ENCODE measurements at regions not wholly inside any gene's neighbourhood (a gene's known extent, or its start where the extent isn't known, plus 50 kb on each side); places are given as distances from the start of the nearest gene placed in this dataset.
"Not testable (repeated sequence)": the region's sequence is repeated elsewhere in the genome, so short reads cannot be mapped to it uniquely, and the experiment has no call there.

DNA sequence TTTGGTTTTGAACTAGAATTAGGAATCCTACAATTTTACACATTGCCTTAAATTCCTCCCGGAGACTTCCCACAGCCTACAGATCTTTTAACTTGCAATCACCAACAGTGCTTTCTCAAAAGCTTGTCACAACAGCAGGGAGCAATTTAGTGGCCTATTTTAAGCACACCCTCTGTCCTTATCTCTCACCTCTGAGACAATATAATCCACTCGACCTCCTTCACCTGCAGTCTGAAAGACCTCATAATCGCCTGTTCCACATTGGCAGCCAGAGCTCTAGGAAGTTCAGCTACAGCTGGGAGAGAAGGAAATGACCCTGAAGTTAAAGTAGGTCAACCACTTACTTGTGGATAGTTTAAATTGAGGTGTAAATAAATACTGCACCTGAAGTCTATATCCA is 249.7 kb upstream of the DLGAP1 start:
- TF ChIP-seq MXI1 (conservative IDR thresholded peaks at IDR 0.05; ENCODE audit: poor library complexity, severe bottlenecking) (no peak), RAD21 (conservative IDR thresholded peaks at IDR 0.05) (no peak), POLR2AphosphoS5 (IDR thresholded peaks at IDR 0.05) (no peak), EP300 (conservative IDR thresholded peaks at IDR 0.05; ENCODE audit: poor library complexity, severe bottlenecking) (no peak), SMC3 (conservative IDR thresholded peaks at IDR 0.05; ENCODE audit: poor library complexity) (no peak), TAF1 (IDR thresholded peaks at IDR 0.05; ENCODE audit: low read depth) (no peak), EZH2 (IDR thresholded peaks at IDR 0.05; ENCODE audit: borderline replicate concordance, insufficient read depth, low read length, poor library complexity, severe bottlenecking) (no peak)
- TF ChIP-seq, protein P1, sequence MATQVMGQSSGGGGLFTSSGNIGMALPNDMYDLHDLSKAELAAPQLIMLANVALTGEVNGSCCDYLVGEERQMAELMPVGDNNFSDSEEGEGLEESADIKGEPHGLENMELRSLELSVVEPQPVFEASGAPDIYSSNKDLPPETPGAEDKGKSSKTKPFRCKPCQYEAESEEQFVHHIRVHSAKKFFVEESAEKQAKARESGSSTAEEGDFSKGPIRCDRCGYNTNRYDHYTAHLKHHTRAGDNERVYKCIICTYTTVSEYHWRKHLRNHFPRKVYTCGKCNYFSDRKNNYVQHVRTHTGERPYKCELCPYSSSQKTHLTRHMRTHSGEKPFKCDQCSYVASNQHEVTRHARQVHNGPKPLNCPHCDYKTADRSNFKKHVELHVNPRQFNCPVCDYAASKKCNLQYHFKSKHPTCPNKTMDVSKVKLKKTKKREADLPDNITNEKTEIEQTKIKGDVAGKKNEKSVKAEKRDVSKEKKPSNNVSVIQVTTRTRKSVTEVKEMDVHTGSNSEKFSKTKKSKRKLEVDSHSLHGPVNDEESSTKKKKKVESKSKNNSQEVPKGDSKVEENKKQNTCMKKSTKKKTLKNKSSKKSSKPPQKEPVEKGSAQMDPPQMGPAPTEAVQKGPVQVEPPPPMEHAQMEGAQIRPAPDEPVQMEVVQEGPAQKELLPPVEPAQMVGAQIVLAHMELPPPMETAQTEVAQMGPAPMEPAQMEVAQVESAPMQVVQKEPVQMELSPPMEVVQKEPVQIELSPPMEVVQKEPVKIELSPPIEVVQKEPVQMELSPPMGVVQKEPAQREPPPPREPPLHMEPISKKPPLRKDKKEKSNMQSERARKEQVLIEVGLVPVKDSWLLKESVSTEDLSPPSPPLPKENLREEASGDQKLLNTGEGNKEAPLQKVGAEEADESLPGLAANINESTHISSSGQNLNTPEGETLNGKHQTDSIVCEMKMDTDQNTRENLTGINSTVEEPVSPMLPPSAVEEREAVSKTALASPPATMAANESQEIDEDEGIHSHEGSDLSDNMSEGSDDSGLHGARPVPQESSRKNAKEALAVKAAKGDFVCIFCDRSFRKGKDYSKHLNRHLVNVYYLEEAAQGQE (IDR thresholded peaks at IDR 0.05; ENCODE audit: borderline replicate concordance), result no peak
- TF ChIP-seq, protein P2, sequence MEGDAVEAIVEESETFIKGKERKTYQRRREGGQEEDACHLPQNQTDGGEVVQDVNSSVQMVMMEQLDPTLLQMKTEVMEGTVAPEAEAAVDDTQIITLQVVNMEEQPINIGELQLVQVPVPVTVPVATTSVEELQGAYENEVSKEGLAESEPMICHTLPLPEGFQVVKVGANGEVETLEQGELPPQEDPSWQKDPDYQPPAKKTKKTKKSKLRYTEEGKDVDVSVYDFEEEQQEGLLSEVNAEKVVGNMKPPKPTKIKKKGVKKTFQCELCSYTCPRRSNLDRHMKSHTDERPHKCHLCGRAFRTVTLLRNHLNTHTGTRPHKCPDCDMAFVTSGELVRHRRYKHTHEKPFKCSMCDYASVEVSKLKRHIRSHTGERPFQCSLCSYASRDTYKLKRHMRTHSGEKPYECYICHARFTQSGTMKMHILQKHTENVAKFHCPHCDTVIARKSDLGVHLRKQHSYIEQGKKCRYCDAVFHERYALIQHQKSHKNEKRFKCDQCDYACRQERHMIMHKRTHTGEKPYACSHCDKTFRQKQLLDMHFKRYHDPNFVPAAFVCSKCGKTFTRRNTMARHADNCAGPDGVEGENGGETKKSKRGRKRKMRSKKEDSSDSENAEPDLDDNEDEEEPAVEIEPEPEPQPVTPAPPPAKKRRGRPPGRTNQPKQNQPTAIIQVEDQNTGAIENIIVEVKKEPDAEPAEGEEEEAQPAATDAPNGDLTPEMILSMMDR (IDR thresholded peaks at IDR 0.05; ENCODE audit: poor library complexity, severe bottlenecking), result no peak
- Histone ChIP-seq H3K36me3 (ENCODE audit: insufficient read depth, low read length) (no peaks in the 10 kb centered on the region), H3K4me3 (ENCODE audit: low read length) (no peak overlapping the region), H4K20me1 (ENCODE audit: insufficient read depth) (no peaks in the 10 kb centered on the region), H3K27ac (ENCODE audit: low read length) (no peak overlapping the region), H2AFZ (ENCODE audit: low read depth, low read length) (no peak overlapping the region), H3K9me2 (ENCODE audit: insufficient read depth, low read length) (no peaks in the 10 kb centered on the region), H3K79me2 (replicated peaks; ENCODE audit: insufficient read depth, low read length) (no peaks in the 10 kb centered on the region), H3K27me3 (ENCODE audit: insufficient read depth, low read depth, low read length) (no peaks in the 10 kb centered on the region), H3K9ac (ENCODE audit: low read length) (no peak overlapping the region), H3K9me3 (ENCODE audit: low read length) (no peaks in the 10 kb centered on the region), H3K4me2 (ENCODE audit: low read length) (no peak overlapping the region), H3F3A (ENCODE audit: insufficient read depth, low read length, poor library complexity, severe bottlenecking) (no peaks in the 10 kb centered on the region)

DNA sequence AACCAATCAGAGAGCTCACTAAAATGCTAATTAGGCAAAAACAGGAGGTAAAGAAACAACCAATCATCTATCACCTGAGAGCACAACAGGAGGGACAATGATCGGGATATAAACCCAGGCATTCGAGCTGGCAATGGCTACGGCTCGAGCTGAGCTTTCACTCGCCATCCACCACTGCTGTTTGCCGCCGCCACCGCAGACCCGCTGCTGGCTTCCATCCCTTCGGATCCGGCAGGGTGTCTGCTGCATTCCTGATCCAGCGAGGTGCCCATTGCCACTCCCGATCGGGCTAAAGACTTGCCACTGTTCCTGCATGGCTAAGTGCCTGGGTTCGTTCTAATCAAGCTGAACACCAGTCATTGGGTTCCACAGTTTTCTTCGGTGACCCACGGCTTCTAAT is 236.7 kb upstream of the DLGAP1 start:
- no peak overlapping the region for H3K4me2 ChIP-seq (ENCODE audit: low read length)
- no peak overlapping the region for H3K27ac ChIP-seq (ENCODE audit: low read length)
- H3K36me3 ChIP-seq (ENCODE audit: insufficient read depth, low read length), result no peaks in the 10 kb centered on the region
- H3K9me3 ChIP-seq (ENCODE audit: low read length), result no peaks in the 10 kb centered on the region
- H3F3A ChIP-seq (ENCODE audit: insufficient read depth, low read length, poor library complexity, severe bottlenecking), result no peaks in the 10 kb centered on the region
- no peaks in the 10 kb centered on the region for H4K20me1 ChIP-seq (ENCODE audit: insufficient read depth)
- H3K27me3 ChIP-seq (ENCODE audit: insufficient read depth, low read depth, low read length), result no peaks in the 10 kb centered on the region
- H3K4me3 ChIP-seq (ENCODE audit: low read length), result no peak overlapping the region
- H2AFZ ChIP-seq (ENCODE audit: low read depth, low read length), result no peak overlapping the region
- TF ChIP-seq SMC3 (conservative IDR thresholded peaks at IDR 0.05; ENCODE audit: poor library complexity), result no peak
- TF ChIP-seq, protein P2 (IDR thresholded peaks at IDR 0.05; ENCODE audit: poor library complexity, severe bottlenecking), result no peak
- TF ChIP-seq, protein P1 (IDR thresholded peaks at IDR 0.05; ENCODE audit: borderline replicate concordance), result no peak
- no peak for TF ChIP-seq MXI1 (conservative IDR thresholded peaks at IDR 0.05; ENCODE audit: poor library complexity, severe bottlenecking)
- TF ChIP-seq EZH2 (IDR thresholded peaks at IDR 0.05; ENCODE audit: borderline replicate concordance, insufficient read depth, low read length, poor library complexity, severe bottlenecking), result no peak
- TF ChIP-seq RAD21 (conservative IDR thresholded peaks at IDR 0.05), result no peak
- TF ChIP-seq EP300 (conservative IDR thresholded peaks at IDR 0.05; ENCODE audit: poor library complexity, severe bottlenecking), result no peak
- TF ChIP-seq TAF1 (IDR thresholded peaks at IDR 0.05; ENCODE audit: low read depth), result no peak
- TF ChIP-seq POLR2AphosphoS5 (IDR thresholded peaks at IDR 0.05), result no peak
- no peaks in the 10 kb centered on the region for H3K79me2 ChIP-seq (replicated peaks; ENCODE audit: insufficient read depth, low read length)
- H3K9me2 ChIP-seq (ENCODE audit: insufficient read depth, low read length), result no peaks in the 10 kb centered on the region
- H3K9ac ChIP-seq (ENCODE audit: low read length), result no peak overlapping the region

DNA sequence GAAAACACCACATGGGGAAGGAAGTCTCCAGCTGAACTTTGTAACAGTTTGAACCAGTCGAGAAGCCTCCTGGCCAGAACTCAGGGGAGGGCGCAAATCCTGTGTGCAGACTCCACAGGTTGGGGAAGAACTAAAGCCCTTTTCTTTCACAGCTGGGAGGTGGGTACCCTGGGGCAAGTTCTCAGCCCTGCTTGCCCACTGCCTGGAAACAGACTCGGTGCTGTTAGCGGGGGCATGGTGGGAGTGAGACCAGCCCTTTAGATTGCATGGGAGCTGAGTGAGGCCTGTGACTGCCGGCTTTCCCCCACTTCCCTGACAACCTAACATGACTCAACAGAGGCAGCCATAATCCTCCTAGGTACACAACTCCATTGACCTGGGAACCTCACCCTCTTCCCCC is 223.6 kb upstream of the DLGAP1 start:
- H3K9me2 ChIP-seq (ENCODE audit: insufficient read depth, low read length); H2AFZ ChIP-seq (ENCODE audit: low read depth, low read length); H3K9me3 ChIP-seq (ENCODE audit: low read length); H3F3A ChIP-seq (ENCODE audit: insufficient read depth, low read length, poor library complexity, severe bottlenecking); H3K36me3 ChIP-seq (ENCODE audit: insufficient read depth, low read length); H3K9ac ChIP-seq (ENCODE audit: low read length); H4K20me1 ChIP-seq (ENCODE audit: insufficient read depth); H3K79me2 ChIP-seq (replicated peaks; ENCODE audit: insufficient read depth, low read length); H3K4me3 ChIP-seq (ENCODE audit: low read length); H3K27me3 ChIP-seq (ENCODE audit: insufficient read depth, low read depth, low read length); H3K4me2 ChIP-seq (ENCODE audit: low read length); H3K27ac ChIP-seq (ENCODE audit: low read length): not testable (repeated sequence)

All from neural cell (in vitro differentiated cells).